ENCODE measurements at regions not wholly inside any gene's neighbourhood (a gene's known extent, or its start where the extent isn't known, plus 50 kb on each side); places are given as distances from the start of the nearest gene placed in this dataset.

DNA sequence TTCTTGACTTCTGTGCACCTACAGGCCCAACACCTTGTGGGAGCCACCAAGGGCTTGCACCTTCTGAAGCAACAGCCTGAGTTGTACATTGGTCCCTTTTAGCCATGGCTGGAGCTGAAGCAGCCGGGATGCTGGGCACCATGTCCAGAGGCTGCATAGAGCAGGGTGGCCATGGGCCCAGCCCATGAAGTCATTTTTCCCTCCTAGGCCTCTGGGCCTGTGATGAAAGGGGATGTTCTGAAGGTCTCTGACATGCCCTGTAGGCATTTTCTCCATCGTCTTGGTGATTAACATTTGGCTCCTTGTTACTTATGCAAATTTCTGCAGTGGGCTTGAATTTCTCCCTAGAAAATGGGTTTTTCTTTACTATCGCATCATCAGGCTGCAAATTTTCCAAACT is 83.1 kb upstream of the ACVR1 start:
- TF ChIP-seq ZNF623 (tag by site-specific recombination; IDR thresholded peaks at IDR 0.05), result no peak
- TF ChIP-seq, protein P1, sequence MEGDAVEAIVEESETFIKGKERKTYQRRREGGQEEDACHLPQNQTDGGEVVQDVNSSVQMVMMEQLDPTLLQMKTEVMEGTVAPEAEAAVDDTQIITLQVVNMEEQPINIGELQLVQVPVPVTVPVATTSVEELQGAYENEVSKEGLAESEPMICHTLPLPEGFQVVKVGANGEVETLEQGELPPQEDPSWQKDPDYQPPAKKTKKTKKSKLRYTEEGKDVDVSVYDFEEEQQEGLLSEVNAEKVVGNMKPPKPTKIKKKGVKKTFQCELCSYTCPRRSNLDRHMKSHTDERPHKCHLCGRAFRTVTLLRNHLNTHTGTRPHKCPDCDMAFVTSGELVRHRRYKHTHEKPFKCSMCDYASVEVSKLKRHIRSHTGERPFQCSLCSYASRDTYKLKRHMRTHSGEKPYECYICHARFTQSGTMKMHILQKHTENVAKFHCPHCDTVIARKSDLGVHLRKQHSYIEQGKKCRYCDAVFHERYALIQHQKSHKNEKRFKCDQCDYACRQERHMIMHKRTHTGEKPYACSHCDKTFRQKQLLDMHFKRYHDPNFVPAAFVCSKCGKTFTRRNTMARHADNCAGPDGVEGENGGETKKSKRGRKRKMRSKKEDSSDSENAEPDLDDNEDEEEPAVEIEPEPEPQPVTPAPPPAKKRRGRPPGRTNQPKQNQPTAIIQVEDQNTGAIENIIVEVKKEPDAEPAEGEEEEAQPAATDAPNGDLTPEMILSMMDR (tag by site-specific recombination; IDR thresholded peaks at IDR 0.05), result no peak
- TF ChIP-seq SP2 (tag by site-specific recombination; IDR thresholded peaks at IDR 0.05), result no peak
- TF ChIP-seq SETDB1 (IDR thresholded peaks at IDR 0.05; ENCODE audit: insufficient read length, low read length), result no peak
- TF ChIP-seq, protein P2, sequence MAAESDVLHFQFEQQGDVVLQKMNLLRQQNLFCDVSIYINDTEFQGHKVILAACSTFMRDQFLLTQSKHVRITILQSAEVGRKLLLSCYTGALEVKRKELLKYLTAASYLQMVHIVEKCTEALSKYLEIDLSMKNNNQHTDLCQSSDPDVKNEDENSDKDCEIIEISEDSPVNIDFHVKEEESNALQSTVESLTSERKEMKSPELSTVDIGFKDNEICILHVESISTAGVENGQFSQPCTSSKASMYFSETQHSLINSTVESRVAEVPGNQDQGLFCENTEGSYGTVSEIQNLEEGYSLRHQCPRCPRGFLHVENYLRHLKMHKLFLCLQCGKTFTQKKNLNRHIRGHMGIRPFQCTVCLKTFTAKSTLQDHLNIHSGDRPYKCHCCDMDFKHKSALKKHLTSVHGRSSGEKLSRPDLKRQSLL (tag by site-specific recombination; IDR thresholded peaks at IDR 0.05), result no peak
